GM19238 (cell line): ENCODE measurements at regions not wholly inside any gene's neighbourhood (a gene's known extent, or its start where the extent isn't known, plus 50 kb on each side); places are given as distances from the start of the nearest gene placed in this dataset.

ENCODE experiments used
- DNase-seq: peaks from one replicate; pipeline ENCODE4 v3.0.0; 2011; ENCODE audit warnings: low spot score; ENCODE audit not compliant: insufficient read length

GRCh38 chr10:128883231-128884032 is 583.6 kb upstream of the MGMT start:
- DNase-seq, result no peak

GRCh38 chr10:128884033-128884425 is 583.0 kb upstream of the MGMT start:
- no peak for DNase-seq

- no peak for DNase-seq
Measured at GRCh38 chr10:128884496-128885072, 582.5 kb upstream of the MGMT start.

- no peak for DNase-seq
Measured at GRCh38 chr10:128885573-128886555, 581.2 kb upstream of the MGMT start.

- DNase-seq, result no peak
Measured at GRCh38 chr10:128887856-128888255, 579.2 kb upstream of the MGMT start.

- no peak for DNase-seq
Measured at GRCh38 chr10:128892005-128892404, 575.0 kb upstream of the MGMT start.

GRCh38 chr10:128894641-128895040 is 572.4 kb upstream of the MGMT start:
- DNase-seq, result no peak

- no peak for DNase-seq
Measured at GRCh38 chr10:128895473-128895872, 571.6 kb upstream of the MGMT start.

GRCh38 chr10:128896116-128896795 is 570.8 kb upstream of the MGMT start:
- no peak for DNase-seq

- no peak for DNase-seq
Measured at GRCh38 chr10:128896963-128897362, 570.1 kb upstream of the MGMT start.

- DNase-seq, result no peak
Measured at GRCh38 chr10:128897401-128898129, 569.5 kb upstream of the MGMT start.

GRCh38 chr10:128898133-128898915 is 568.7 kb upstream of the MGMT start:
- no peak for DNase-seq

GRCh38 chr10:128898916-128899195 is 568.2 kb upstream of the MGMT start:
- DNase-seq, result no peak

- no peak for DNase-seq
Measured at GRCh38 chr10:128900456-128900855, 566.6 kb upstream of the MGMT start.

- DNase-seq, result no peak
Measured at GRCh38 chr10:128901236-128901635, 565.8 kb upstream of the MGMT start.

GRCh38 chr10:128902031-128902710 is 564.9 kb upstream of the MGMT start:
- DNase-seq, result no peak

GRCh38 chr10:128907155-128907941 is 559.7 kb upstream of the MGMT start:
- DNase-seq, result no peak

GRCh38 chr10:128908099-128908498 is 558.9 kb upstream of the MGMT start:
- no peak for DNase-seq

- no peak for DNase-seq
Measured at GRCh38 chr10:128908499-128908898, 558.5 kb upstream of the MGMT start.
